Jurkat, Clone E6-1 (cell line): ENCODE measurements at regions not wholly inside any gene's neighbourhood (a gene's known extent, or its start where the extent isn't known, plus 50 kb on each side); places are given as distances from the start of the nearest gene placed in this dataset.

ENCODE experiments used
- DNase-seq: peaks from one replicate; pipeline ENCODE4 v3.0.0-alpha.2; 2011; ENCODE audit warnings: low read depth, low spot score
- H3K4me3 ChIP-seq: 2 replicates; pipeline ENCODE4 v1.5.1; 2011; ENCODE audit warnings: mild to moderate bottlenecking, low read length, control low read depth, moderate library complexity

DNA sequence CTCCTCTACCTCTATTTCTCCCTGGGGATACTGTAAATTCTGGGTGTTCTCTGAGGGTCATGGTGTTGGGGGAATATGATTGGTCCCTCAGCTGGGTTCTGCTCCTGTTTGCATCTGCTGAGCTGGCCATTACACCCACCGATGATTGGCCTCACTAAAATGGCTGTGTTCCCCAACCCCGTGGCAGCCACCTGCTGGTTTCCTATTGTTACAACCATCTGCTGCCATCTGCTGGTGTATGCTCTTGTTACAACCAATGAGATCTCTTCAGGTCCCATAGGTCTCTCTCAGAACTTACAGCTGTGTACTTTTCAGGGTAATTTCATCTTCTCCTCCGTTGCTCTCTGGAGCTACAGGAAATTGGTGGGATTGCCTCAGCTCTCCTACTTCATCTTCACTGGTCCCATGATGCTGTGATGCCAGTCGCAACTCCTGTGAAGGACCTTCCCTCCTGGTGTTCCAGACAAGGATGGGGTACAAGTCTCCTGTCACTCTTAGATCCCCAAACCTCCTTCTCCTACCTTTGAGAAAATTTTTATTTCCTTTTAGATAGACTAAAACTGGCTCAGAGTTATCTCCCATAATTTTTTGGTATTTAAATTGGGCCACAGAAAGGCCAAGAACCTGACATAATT, 303.5 kb upstream of the SMIM30 start:
- peak; percentile 83 for DNase-seq
- no peak overlapping the region for H3K4me3 ChIP-seq

DNA sequence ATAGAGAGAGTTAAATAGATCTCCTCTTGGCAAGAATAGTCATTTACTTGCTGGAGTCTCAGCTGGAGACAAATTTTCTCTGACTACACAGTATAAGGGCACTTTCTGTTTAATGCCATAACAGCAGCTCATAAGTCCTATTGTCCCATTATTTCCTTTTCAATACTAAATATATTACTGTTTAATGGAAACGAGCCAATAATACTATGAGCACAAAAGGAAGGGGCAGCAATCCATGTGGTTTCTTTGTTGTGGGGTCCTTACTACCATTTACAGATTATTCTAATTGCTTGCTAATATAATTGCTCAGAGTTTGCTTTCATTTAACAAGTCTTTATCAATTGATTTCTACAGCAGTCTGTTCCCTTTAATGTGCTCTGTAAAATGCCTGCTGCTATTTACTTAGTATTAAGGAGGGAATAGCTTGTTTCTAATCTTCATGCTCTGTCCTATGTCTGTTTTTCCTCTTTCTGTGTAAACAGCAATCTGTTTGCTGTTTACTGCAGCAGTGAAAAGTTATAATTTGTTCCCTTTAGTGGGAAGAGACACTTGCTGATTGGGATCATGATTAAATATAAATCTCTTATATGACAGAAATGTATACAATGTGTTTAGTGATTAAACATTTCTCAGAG, 296.2 kb upstream of the SMIM30 start:
- no peak overlapping the region for H3K4me3 ChIP-seq
- DNase-seq, result no peak

DNA sequence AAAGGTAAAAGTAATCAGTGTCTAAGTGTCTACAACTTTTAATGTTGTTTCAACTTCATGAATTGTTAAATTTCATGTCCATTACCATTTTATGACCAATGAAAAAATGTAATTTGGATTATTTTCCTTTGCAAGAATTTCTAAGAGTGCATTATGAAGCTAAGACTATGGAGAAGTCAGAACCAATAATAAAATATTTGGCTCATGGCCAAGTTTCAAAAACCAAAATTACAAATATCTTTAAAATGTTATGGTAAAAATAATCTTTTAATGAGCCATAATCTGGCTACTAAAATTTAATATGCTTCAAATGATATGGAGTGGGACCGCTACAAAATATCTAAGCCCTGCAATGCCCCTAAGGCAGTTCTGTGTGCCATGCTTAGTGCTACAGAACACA, 294.1 kb upstream of the SMIM30 start:
- no peak for DNase-seq
- H3K4me3 ChIP-seq, result no peak overlapping the region

DNA sequence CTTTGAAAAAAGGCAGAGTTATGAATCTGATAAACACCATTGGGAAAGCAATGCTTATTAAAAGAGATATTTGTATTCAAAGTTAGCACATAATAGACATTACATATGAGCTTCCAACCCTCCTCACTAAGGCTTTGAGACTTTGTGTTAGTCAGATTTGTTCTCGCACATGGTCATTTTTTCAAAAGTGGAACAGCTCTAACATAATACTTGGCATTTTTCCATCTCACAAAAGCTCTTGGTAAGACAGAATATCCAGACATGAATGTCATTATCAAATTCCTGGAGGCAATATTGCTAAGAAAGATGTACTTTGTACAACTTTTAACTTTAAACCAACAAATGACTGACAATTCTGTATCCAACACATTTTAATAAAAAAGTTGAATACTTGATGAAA, 292.4 kb upstream of the SMIM30 start:
- H3K4me3 ChIP-seq, result no peak overlapping the region
- no peak for DNase-seq

DNA sequence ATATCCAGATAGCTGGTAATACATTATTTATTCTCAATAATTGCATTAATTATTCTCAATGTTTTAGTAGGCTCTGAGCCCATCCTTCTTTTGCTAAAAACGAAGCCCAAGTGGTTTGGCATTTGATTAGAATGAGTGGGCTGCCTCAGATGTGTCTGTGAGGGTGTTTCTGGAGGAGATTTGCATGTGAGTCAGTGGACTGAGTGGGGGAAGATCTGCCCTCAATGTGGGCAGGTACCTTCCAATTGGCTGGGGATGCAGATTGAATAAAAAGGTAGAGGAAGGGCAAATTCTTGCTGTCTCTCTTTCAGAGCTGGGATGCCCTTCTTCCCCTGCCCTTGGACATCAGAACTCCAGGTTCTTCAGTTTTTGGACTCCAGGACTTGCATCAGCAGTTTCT, 290.6 kb upstream of the SMIM30 start:
- DNase-seq, result no peak
- H3K4me3 ChIP-seq, result no peak overlapping the region

DNA sequence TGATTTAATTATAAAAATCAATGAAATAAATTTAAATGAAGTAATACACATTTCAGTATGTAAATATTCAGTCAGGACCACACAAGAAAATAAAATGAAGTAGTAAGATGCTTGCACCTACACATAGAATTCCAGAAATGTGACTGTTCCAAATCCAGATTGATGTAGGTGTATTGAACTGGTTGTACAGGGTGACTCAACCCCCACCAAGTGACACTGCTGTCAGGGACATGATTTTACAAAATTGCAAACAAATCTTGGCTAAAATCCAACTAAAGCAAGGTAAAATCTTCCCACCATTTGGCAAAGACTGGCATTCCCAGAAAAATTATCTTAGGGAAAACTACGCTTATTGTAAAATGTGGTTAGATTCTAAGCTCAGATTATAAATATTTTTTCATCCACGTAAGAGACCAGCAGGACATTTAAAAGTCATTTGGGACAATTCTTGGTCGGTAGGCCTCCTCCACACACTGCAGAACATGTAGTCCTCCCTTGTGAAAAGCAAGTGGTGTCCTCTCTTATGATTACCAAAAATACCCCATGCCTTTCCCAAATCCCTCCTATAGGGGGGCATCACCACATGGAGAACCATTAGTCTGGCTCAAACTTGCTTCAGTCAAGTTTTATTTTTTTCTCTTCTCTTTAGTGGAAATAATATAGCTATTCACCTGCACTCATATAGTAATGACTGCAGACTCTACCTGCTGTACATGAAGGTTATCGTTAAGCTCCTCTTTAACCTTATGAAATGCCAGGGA, 287.1 kb upstream of the SMIM30 start:
- H3K4me3 ChIP-seq, result no peak overlapping the region
- DNase-seq, result no peak

DNA sequence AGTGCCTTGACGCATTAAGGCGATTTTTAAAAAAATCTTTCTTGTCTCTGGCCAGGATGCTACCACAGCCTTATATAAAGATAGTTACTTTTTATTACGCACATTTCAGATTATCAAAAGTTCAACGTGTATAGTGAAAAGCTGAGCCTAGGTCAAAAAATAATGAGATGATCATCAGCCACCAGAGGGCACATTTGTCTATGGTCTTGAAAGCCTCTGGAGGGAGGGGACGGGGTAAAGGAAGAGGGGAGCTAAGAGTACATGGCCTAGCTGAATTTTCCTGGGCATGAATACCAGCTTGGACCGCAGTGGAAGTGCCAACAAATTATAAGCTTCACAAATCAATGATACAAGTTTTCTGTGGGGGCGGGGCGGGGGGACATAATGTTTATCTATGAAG, 285.9 kb upstream of the SMIM30 start:
- H3K4me3 ChIP-seq, result no peak overlapping the region
- peak; percentile 12 for DNase-seq

DNA sequence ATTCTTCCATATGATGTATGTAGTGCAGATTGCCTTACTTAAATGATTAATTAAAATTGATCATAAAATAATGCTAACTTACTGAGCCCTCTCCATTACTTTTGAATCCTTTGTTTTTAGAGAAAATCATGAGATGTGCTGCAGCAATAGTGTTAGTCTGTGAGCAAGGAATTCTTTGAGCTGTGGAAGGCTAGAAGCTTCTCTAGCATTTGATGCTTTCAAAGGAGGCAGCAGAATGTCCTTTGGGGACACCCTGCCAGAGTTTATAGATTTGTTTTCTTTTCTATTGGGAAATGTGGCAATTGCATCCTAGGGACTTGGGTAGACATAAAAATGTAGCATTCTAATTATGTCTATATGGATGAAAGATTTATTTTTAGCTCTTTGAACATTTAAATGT, 284.1 kb upstream of the SMIM30 start:
- H3K4me3 ChIP-seq, result no peak overlapping the region
- no peak for DNase-seq

DNA sequence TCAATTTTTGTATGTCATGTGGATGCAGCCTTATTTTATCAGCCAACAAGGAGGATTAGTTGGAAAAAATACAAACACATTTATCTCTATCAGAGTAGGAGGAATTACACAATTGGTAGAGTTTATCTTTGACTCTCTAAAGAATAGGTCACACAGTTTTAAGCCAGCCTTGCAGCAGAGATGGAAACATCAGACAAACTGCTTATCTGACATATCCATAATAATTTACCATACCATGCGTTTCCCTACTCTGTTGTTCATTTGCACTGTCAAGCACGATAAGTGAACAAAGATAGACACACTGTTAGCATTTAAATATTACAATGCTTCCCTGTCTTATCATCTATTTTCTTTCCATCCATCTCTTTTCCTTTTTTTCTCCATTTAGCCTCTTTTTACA, 283.7 kb upstream of the SMIM30 start:
- H3K4me3 ChIP-seq, result no peak overlapping the region
- DNase-seq, result no peak

DNA sequence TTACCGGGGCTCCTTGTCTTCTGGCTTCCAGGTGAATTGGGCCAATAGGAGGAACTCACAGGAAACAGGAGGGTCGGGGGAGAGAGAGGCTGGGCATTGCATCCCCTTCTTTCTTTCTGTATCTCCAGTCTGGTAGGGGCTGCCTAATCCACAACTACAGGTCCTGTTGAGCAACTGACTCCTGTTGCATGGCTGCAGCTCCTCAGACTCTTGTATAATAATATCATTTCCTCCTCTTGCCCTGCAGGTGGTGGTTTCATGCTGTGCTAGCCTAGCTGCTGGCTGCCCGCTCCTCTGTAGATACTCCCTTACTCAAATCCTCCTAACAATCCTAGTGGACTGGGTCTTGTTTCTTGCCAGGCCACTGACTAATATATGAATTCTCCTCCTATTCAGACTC, 276.5 kb upstream of the SMIM30 start:
- DNase-seq, result no peak
- H3K4me3 ChIP-seq, result no peak overlapping the region

DNA sequence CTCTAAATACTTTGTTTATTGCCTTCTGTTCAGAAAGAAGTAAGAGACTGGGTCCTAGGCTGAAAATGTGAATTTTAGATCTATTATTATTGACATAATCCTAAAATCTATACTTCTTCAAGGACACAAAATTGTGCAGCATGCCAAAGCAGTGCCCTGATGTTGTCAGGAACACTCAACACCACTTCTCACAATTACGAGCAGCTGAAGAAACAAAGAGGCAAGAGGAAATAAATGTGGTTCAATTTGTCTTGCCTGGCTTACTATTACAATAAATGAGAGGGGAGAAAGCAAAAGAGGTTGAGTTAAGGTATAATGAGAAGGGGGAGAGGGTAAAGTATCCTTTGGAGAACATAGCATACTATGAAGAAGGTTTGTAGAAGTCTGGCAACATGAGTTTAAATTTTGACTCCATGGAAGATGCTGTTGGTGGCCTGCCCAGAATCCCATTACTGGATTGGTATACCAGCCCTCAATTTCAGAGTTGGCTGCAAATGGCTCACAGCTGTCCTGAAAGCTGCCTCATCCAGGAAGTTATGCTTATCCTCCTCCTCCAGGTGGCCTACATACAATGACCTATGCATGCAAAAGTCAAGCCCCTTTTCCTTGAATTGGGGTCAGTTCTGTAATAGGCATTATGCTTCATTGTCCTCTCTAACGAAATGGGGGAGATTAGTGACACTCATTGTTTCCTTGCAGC, 274.6 kb upstream of the SMIM30 start:
- DNase-seq, result no peak
- no peak overlapping the region for H3K4me3 ChIP-seq

DNA sequence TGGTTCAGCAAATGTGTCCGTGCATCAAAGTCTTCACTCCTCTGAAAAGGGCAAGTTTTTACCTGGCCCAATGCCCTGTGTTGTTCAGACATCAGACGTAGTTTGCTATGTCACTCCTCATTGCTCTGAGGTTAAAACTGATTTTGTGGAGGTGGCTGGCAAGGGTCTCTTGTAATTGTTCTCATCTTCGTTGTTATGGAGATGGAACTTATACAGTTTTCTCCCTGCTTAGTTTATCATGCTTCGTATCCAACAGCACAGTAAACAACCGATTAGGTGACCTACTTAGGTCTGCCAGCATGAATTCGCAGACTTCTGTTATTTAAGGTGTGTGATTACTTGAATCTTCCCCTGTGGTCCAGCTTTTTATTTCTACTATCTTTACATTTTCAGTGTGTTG, 274.1 kb upstream of the SMIM30 start:
- no peak overlapping the region for H3K4me3 ChIP-seq
- DNase-seq, result no peak

DNA sequence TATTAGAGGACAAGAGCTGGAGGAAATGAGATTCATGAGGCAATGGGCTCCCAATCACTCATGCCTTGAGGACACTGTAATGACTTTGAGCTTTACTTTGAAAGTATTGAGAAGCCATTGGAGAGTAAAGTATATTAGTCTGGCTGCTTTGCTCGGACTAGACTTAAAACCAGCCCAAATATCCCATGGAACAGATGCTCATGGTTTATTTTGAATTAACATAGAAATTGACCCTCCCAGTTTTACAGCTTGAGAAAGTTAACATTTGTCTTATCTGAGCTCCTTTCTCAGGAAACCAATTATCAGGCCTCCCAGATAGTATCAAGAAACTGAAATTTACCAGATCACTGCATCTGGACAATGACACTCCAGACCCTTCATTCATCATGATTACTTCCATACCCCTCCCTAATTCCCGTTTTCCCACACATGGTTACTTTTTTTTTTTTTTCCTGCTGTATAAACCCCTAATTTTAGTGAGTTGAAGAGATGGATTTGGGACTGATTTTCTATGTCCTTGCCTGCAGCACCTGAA, 270.8 kb upstream of the SMIM30 start:
- H3K4me3 ChIP-seq, result no peak overlapping the region
- no peak for DNase-seq

DNA sequence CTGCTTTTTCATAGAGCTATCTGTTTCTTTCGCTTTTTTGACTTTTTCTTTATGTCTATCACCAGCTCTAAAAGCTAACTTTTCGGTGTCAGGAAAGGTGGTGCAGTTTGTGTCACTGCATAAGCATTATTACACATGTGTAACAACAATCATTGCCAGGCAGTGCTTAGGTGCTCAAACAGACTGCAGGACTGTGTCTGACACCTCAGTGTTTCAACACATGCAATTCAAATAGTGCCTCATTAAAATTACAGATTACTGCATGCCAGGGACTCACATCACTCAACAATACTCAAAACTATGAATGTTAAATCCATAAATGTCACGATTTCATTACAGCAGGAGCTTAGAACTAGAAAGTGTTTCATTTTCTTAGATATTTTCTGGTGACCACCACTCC, 265.3 kb upstream of the SMIM30 start:
- no peak for DNase-seq
- H3K4me3 ChIP-seq, result no peak overlapping the region

DNA sequence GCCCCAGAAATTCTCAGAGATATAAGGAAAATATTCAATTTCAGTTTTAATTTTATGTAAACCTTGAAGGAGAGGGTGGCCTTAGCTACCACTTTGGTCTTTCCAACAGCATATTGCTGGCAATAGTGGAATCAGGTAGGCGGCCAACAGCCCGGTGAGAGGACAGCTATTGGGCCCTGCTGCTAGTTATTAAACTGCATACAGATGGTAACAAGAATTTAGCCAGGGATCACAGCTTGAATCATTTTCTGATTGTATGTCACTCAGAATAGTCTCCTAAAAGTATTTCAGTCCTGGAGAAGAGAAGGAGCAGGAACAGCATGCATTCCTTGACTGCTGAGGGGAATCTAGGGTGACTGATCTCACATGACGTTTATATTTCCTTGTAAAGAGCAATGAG, 261.4 kb upstream of the SMIM30 start:
- no peak overlapping the region for H3K4me3 ChIP-seq
- DNase-seq, result no peak

DNA sequence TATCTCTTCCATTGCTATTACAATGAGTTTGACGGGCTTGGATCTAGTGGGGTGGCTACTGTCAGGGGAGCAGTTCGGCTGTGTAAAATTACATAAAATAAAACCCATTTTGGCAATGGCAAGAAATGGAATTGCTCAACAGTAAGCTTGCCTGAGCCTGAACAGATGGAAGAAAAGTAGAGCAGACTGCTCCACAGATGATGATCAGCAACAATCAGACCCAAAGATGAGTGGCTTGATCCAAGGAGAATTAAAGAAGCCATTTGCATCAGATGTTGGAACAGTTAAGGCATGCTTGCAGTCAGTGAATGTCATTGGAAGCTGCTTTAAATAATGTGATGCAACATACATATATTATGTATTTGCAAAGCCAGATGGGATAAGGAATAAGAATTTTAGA, 256.6 kb upstream of the SMIM30 start:
- DNase-seq, result no peak
- no peak overlapping the region for H3K4me3 ChIP-seq

DNA sequence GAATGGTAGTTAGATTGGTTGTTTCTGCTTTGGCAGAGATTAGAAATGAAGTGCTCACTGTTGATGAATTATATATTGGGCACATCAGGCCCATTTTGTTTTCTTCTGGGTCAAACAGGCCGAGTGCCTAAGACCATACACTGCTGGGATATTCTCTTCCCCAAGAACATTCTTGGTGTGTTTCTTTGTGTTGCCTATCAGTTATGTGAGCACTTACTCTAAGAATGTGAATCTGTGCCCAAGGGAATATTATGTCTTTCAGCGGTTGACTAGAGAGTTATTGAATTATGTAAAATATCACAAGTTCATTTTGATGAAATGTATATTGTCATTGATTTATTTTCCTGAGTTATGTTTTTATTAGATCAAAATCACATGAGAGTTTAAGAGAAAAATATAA, 255.5 kb upstream of the SMIM30 start:
- no peak for DNase-seq
- no peak overlapping the region for H3K4me3 ChIP-seq

DNA sequence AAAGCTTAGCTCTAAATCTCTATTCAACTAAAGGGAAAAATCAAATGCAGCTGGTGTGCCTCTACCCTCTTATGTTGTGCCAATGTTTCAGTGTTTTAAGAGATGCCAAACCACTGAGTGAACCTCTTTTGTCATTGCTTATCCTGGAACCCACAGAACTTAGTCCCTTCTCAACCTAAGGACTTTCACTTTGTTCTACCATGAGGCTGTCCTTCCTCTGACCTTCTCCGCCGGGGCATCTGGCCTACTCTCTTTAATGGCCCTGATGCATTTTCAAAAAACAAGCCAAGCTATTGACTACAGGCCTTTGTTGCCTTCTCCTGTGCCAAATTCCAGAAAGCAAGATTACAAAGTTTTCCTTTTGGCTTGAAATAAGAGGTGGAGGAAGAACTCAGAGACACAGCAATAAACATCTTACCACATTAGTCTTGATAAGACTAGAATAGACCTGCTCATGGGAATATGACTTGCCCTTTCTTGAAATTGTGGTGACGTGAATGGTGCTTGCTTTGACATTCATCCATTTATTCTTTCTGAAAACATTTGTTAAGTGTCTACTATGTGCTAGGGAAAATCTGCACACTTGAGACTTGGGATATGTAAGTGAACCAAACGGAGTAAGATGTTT, 253.2 kb upstream of the SMIM30 start:
- H3K4me3 ChIP-seq, result no peak overlapping the region
- DNase-seq, result no peak

DNA sequence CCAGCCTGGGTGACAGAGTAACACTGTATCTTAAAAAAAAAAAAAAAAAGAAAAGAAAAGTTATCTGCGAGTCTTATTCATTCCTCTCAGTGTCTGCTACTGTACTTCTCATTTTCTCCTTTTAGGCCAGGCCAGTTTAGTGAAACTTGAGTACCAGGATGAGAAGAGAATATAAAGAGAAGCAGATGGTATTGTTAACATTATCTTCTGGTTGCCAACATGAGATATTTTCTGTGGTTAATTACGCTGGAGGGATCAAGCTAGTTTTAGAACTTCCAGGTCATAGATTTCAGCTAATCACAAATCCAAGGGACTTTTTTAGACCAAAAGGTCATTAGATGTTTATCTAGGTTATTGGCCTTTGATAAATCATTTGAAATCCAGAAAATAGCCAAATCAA, 252.6 kb upstream of the SMIM30 start:
- H3K4me3 ChIP-seq, result no peak overlapping the region
- no peak for DNase-seq
